ENCODE measurements at regions not wholly inside any gene's neighbourhood (a gene's known extent, or its start where the extent isn't known, plus 50 kb on each side); places are given as distances from the start of the nearest gene placed in this dataset.

- DNase-seq, result no peak
These were observed 428.5 kb upstream of the NBEA start for GRCh38 chr13:34513526-34513925.

GRCh38 chr13:34515201-34515600 is 426.9 kb upstream of the NBEA start:
- no peak for DNase-seq

- no peak for DNase-seq
These were observed 420.9 kb upstream of the NBEA start for GRCh38 chr13:34521171-34521570.

DNA sequence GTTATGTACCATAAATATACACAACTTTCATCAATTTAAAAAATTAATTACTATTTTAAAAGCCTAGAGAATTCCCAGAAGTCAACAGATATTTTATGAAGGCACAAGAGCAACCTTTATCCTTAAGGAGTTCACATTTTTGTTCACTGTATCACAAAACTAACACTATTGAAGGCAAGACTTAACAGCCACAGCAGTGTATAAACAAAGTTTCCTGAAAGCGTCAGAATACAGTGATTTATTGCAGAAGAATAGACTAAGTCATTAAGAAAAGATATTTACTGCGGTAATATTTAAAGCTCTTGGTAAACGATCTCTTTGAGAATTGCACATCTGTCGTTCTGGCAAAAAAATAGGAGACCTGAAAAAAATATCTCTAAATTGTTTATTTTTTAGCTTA is 419.3 kb upstream of the NBEA start:
- no peak for DNase-seq

- no peak for DNase-seq
These were observed 418.7 kb upstream of the NBEA start for GRCh38 chr13:34523406-34523805.

DNA sequence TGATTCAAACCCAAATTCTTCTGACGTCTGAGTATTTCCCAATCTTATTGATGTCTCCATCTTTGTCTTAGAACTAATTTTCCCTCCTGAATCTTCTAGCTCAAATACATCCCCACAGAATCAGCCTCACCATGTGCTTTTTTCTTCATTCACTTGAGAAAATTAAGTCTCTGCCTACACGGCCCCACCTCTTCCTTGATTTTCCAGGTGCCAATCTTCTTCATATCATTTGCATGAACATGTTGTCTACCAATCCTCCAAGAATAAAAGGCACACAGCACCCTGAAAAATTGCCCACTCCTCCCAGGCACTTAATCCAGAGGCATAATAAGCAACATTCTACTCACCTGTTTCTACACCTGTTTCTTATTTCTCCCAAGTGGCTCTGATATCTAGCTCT is 408.1 kb upstream of the NBEA start:
- no peak for DNase-seq

- no peak for DNase-seq
These were observed 399.7 kb upstream of the NBEA start for GRCh38 chr13:34542321-34542720.

- DNase-seq, result no peak
These were observed 398.2 kb upstream of the NBEA start for GRCh38 chr13:34543836-34544235.

- no peak for DNase-seq
These were observed 396.6 kb upstream of the NBEA start for GRCh38 chr13:34545461-34545860.

GRCh38 chr13:34546344-34547250 is 395.5 kb upstream of the NBEA start:
- no peak for DNase-seq

DNA sequence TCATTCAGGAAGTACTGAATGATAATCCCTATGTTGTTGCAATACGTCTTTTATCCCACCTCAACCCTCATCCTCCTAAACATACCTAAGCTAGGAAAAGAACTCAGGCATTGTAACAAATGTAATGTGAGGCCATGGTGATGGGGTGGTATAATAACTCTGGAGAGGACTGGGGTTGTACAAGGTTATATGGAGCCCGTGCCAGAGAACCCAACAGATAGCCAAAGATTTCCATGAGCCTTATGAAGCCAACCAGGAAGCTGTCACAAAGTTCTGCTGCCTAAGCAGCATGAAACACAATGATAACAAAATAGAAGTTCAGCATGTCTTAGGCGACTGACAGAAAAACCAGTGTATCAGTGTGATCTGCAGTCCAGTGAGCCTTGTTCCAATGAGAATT is 394.1 kb upstream of the NBEA start:
- DNase-seq, result no peak

- no peak for DNase-seq
These were observed 388.7 kb upstream of the NBEA start for GRCh38 chr13:34553376-34553775.

DNA sequence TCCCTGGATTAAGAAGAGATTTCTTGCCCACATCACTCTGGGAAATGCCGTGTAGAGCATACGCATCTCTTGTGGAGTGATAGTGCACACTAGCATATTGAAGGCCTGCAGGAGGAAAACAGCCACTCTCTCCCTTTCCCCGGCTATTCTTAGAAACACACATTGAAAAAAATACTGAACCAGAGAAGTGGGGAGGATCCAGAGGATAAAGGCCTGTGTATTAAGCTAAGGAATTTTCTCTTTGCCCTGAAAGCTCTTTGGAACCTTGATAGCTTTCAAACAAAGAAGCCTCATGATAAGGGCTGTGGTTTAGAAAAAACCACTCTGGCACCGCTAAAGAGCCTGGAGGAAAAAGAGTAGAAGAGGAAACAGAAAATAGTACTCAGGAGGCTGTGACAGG is 386.1 kb upstream of the NBEA start:
- no peak for DNase-seq

DNA sequence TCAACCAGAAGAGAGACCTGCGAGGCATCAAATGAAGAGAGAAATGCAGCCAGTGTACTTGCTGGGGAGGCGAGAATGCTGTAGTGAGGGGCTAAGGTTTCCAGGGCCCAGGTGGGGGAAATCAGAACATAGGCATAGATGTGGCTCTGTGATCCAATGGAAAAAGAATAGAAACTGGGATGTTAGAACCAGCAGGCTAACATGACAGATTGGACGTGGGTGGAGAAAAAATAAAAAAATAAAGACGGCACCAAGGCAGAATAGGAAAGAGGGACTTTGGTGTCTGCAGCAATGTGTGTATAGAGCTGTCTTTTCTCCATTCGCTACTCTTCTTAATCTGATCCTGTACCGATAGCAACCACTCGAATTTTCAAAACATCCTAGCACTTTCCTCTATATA is 381.0 kb upstream of the NBEA start:
- no peak for DNase-seq

- no peak for DNase-seq
These were observed 374.5 kb upstream of the NBEA start for GRCh38 chr13:34567597-34567996.

DNA sequence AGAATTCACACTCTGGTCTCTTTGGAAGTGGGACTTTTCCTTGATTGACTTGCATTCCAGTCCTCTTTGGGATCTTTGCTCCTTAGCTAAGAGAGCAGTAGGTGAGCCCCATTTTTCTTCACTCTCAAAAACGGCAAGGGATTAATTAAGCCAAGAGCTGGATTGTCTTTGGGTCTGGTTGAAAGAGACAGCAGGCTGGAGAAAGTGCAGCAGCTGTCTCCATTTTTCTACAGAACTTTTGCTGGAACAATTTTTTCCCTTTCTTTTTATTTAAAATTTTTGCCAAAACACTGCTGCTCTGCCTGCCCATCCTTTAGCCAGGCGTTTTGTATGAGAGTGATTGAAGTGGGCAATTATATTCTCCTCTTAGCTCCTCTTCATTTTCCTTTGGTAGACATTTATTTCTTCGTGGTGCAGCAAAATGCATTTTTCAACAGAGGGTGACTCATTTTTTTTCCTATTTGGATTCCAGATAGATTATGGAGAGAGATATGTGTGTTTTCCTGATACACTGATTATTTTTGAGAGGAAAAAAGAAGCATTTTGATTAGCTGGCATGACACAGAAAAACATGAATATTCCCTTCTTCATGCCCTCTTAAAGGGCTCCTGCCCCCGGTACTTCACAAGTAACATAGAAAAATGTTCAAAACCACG is 371.2 kb upstream of the NBEA start:
- no peak for DNase-seq

- DNase-seq, result no peak
These were observed 370.4 kb upstream of the NBEA start for GRCh38 chr13:34571716-34572115.

- no peak for DNase-seq
These were observed 365.0 kb upstream of the NBEA start for GRCh38 chr13:34577051-34577450.

GRCh38 chr13:34578471-34578870 is 363.6 kb upstream of the NBEA start:
- no peak for DNase-seq

DNA sequence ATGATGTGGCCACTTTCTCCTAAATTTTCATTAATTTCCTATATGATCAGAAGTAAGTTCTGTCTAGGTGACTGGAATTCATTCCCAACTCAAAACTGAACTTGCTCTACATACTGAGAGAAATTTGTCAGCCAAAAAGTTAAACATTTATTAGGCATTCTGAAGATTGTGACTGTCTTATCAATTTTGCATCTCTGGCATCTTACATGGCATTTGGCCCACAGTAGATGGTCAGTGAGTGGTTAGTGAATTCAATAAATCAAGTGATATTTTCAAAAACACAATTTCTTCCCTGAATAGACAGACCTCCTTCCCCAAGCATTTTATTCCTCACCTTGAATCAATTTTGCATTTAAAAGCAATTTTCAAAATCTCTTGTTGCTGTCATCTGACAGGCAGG is 363.2 kb upstream of the NBEA start:
- DNase-seq, result no peak

DNA sequence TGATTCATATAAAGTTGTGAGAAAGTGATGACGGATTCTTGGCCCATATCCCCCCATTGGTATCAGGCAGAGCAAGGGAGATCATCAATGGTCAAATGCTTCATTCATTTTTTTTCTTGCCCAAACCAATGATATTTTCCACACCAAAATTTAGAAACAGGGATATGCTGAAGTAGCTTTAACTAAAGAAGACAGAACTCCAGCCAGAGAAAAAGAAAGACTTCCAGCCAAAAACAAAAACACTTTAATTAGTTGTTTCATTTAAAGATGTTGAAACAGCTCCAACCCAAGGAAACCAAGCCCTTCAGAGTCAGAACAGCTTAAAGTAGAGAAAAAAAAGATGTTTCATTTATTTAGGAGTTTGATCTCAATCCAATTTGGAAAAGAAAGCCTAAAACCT is 358.9 kb upstream of the NBEA start:
- DNase-seq, result no peak

GRCh38 chr13:34587576-34587975 is 354.5 kb upstream of the NBEA start:
- peak; percentile 25 for DNase-seq

GRCh38 chr13:34588362-34588761 is 353.7 kb upstream of the NBEA start:
- DNase-seq, result no peak

DNA sequence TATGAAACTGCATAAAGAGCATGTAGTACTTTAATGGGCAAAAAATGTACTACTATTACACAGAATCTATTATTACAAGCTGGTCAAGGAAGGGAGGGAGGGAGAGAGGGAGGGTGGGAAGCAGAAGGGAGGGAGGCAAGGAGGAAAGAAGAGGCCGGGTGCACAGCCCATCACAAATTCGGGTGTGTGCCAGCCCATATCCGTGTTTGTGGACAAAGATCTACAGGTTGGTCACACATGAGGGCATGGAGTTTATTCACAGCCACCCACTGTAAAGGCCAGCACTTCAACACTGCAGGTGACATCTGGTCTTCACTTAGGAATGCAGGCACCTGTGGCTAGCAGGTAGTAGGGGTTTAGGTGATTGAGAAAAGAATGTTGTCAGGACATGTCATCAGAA is 352.5 kb upstream of the NBEA start:
- no peak for DNase-seq

DNA sequence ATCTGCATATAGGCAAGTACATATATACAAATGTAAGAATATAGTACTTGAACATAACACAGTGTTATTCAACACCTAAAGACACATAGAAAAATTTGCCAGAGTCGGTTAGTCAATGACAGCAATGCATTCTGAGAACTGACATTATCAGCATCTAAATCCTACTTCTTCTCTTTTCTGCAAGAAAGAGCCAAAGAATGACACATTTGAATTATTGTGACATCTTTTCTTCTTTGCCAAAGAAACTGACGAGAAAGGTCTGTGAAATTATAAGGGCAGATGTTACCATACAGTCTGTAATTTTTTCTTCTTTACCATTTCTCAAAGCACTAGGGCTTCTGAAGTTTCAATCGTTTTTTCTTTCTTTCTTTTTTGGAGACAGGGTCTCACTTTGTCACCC is 350.9 kb upstream of the NBEA start:
- no peak for DNase-seq

Measured in right hindlimb (tissue), 1 donor.